Thymus (tissue), 11 donors: ENCODE measurements at regions not wholly inside any gene's neighbourhood (a gene's known extent, or its start where the extent isn't known, plus 50 kb on each side); places are given as distances from the start of the nearest gene placed in this dataset.
"Not testable (repeated sequence)": the region's sequence is repeated elsewhere in the genome, so short reads cannot be mapped to it uniquely, and the experiment has no call there.

Source experiments
- DNase-seq, 9 donors: peaks; one replicate each; pipeline ENCODE4 v3.0.0-alpha.2; 2013; ENCODE audit warnings: low spot score in 9 of 9, low read depth in 6 of 9, missing footprints in 1 of 9
- H3K27ac ChIP-seq, 2 donors: one replicate each; pipeline ENCODE4 v1.5.1; 2013; ENCODE audit warnings: control low read depth in 1 of 2, low read depth in 1 of 2, low read length in 1 of 2, mild to moderate bottlenecking in 1 of 2, moderate library complexity in 1 of 2
- H3K27me3 ChIP-seq, 2 donors: one replicate each; pipeline ENCODE4 v1.5.1; 2013; ENCODE audit warnings: low read length in 1 of 2; ENCODE audit not compliant: control insufficient read depth in 2 of 2, insufficient read depth in 1 of 2
- H3K36me3 ChIP-seq, 2 donors: one replicate each; pipeline ENCODE4 v1.5.1; 2013; ENCODE audit warnings: low read length in 1 of 2, mild to moderate bottlenecking in 1 of 2, moderate library complexity in 1 of 2; ENCODE audit not compliant: control insufficient read depth in 2 of 2, insufficient read depth in 2 of 2
- H3K4me1 ChIP-seq, 2 donors: one replicate each; pipeline ENCODE4 v1.5.1; 2013; ENCODE audit warnings: low read length in 2 of 2; ENCODE audit not compliant: control insufficient read depth in 2 of 2, insufficient read depth in 2 of 2
- H3K4me3 ChIP-seq, 2 donors: one replicate each; pipeline ENCODE4 v1.5.1; 2013; ENCODE audit warnings: low read length in 2 of 2, control low read depth in 1 of 2, mild to moderate bottlenecking in 1 of 2
- H3K9me3 ChIP-seq, 2 donors: one replicate each; pipeline ENCODE4 v1.5.1; 2013; ENCODE audit warnings: low read length in 1 of 2, mild to moderate bottlenecking in 1 of 2; ENCODE audit not compliant: control insufficient read depth in 2 of 2, insufficient read depth in 1 of 2
- WGBS: extraction: QIAGEN DNeasy Blood & Tissue Kit; methylation state at CpG from one replicate; pipeline ENCODE4 v1.1.7; 2013; 5-methylcytosine and 5-hydroxymethylcytosine counted together
- donor health status: healthy.

DNA sequence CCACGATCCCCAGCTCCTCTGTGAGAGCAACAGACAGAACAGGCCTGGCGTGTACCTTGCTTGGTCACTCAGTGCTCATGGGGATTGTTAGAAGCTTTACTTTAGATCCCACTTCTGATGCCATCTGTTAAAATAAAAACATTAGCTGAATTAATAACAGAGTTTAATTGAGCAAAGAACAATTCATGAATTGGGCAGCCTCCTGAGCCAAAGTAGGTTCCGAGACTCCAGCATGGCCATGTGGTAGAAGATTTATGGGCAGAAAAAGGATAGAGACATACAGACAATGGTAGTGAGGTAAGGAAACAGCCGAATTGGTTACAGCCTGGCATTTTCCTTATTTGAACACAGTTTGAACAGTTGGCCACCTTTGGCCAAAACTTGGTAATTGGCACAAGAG is 223.9 kb upstream of the TRPC4 start:
- H3K36me3 ChIP-seq: no peaks in the 10 kb centered on the region
- H3K4me1 ChIP-seq: no peaks in the 10 kb centered on the region
- H3K4me3 ChIP-seq: no peak overlapping the region
- H3K9me3 ChIP-seq: no peaks in the 10 kb centered on the region
- no peak for DNase-seq
- WGBS: 92% methylated on average over 4 of the region's 4 CpGs
- no peak overlapping the region for H3K27ac ChIP-seq
- H3K27me3 ChIP-seq: no peaks in the 10 kb centered on the region

DNA sequence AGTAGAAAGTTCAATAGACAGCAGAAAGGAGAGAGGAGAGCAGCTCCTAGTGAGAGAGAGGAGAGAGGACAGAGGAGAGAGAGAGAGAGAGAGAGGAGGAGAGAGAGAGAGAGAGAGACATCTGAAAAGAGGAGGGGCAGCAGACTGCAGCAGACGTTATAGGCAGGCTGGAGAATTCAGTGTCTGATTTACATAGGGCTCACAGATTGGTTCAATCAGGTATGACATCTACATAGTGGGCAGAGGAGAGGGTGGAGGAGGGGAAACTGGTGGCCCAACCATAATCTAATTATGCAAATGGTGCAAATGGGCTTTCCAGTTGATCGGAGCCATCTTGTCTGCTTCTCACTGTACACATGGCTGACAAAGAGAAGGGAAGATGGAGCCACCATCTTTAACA is 221.3 kb upstream of the TRPC4 start:
- Histone ChIP-seq H3K4me3 (no peak overlapping the region), H3K27ac (no peak overlapping the region), H3K9me3 (peaks cover 3 to 15% of the 10 kb centered on the region in 2 donors), H3K4me1 (no peaks in the 10 kb centered on the region), H3K36me3 (no peaks in the 10 kb centered on the region), H3K27me3 (no peaks in the 10 kb centered on the region)
- WGBS: 63% methylated on average over 2 of the region's 2 CpGs
- no peak for DNase-seq

- H3K4me3 ChIP-seq: no peak overlapping the region
- peaks cover 3 to 21% of the 10 kb centered on the region in 2 donors for H3K9me3 ChIP-seq
- no peaks in the 10 kb centered on the region for H3K27me3 ChIP-seq
- no peak overlapping the region for H3K27ac ChIP-seq
- no peaks in the 10 kb centered on the region for H3K4me1 ChIP-seq
- H3K36me3 ChIP-seq: no peaks in the 10 kb centered on the region
- no peak for DNase-seq
- 82% methylated on average over 4 of the region's 4 CpGs for whole genome bisulfite sequencing
Observed at GRCh38 chr13:38086721-38087120, 217.1 kb upstream of the TRPC4 start.

DNA sequence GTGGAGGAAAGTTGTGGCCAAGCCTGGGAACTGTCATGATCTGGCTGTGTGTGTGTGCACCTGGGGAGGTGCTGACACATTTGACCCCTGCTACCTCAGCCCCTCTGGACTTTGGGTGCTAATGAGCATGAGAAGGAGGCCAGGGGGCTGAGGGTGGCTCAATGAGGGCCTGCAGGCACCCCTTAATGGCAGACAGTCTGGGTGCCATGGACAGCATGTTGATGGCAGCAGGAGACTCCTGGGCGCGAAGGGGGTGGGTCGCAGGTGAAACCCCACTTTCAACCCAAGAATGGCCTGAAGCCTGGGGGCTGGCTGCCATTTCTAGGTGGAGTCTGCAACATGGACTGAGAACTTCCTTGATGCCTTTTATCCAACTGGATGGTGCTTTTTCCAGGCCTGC is 216.4 kb upstream of the TRPC4 start:
- H3K27me3 ChIP-seq: no peaks in the 10 kb centered on the region
- WGBS: 99% methylated on average over 3 of the region's 3 CpGs
- H3K9me3 ChIP-seq: peaks cover 3 to 21% of the 10 kb centered on the region in 2 donors
- no peak for DNase-seq
- H3K27ac ChIP-seq: no peak overlapping the region
- no peak overlapping the region for H3K4me3 ChIP-seq
- no peaks in the 10 kb centered on the region for H3K4me1 ChIP-seq
- H3K36me3 ChIP-seq: no peaks in the 10 kb centered on the region

GRCh38 chr13:38073931-38074330 is 204.4 kb upstream of the TRPC4 start:
- DNase-seq: no peak
- H3K4me1 ChIP-seq: no peaks in the 10 kb centered on the region
- no peak overlapping the region for H3K27ac ChIP-seq
- no peaks in the 10 kb centered on the region for H3K9me3 ChIP-seq
- no peak overlapping the region for H3K4me3 ChIP-seq
- 91% methylated on average over 1 of the region's 1 CpG for WGBS
- H3K27me3 ChIP-seq: no peaks in the 10 kb centered on the region
- no peaks in the 10 kb centered on the region for H3K36me3 ChIP-seq

DNA sequence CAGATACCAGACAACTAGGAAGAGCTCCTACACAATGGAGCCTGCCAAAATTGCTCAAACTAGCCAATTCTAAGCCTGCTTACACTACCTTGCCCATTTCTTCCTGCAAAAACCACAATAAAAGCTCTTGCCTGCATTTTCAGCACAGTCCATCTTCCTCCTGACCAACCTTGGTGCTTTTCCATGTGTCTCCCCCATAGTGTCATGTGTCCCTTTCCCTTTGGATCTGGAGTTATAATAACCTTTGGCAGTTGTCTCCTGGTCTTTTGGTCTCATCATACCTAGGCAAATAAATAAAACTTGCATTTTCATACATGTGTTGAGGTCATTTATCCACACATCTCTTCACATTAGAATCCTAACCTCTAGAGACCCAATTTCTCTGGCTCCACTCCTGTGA is 203.1 kb upstream of the TRPC4 start:
- DNase-seq: no peak
- Histone ChIP-seq H3K27ac (no peak overlapping the region), H3K36me3 (no peaks in the 10 kb centered on the region), H3K27me3 (no peaks in the 10 kb centered on the region), H3K4me3 (no peak overlapping the region), H3K9me3 (no peaks in the 10 kb centered on the region), H3K4me1 (no peaks in the 10 kb centered on the region)

GRCh38 chr13:38071340-38071739 is 201.8 kb upstream of the TRPC4 start:
- H3K36me3 ChIP-seq: not testable (repeated sequence)
- 94% methylated on average over 5 of the region's 5 CpGs for WGBS

GRCh38 chr13:38053896-38054295 is 184.3 kb upstream of the TRPC4 start:
- Histone ChIP-seq H3K36me3 (no peaks in the 10 kb centered on the region), H3K27ac (no peak overlapping the region), H3K9me3 (no peaks in the 10 kb centered on the region), H3K4me3 (no peak overlapping the region), H3K4me1 (no peaks in the 10 kb centered on the region), H3K27me3 (no peaks in the 10 kb centered on the region)
- no peak for DNase-seq
- WGBS: 91% methylated on average over 3 of the region's 3 CpGs

More at GRCh38 chr13:38071340-38071739, 201.8 kb upstream of the TRPC4 start:
- not testable (repeated sequence) for H3K4me3 ChIP-seq, H3K4me1 ChIP-seq, DNase-seq, H3K9me3 ChIP-seq, H3K27me3 ChIP-seq, H3K27ac ChIP-seq

GRCh38 chr13:38046049-38046376 is 176.4 kb upstream of the TRPC4 start:
- Histone ChIP-seq H3K27ac (no peak overlapping the region), H3K4me3 (no peak overlapping the region), H3K27me3 (no peaks in the 10 kb centered on the region), H3K36me3 (no peaks in the 10 kb centered on the region), H3K9me3 (no peaks in the 10 kb centered on the region), H3K4me1 (no peaks in the 10 kb centered on the region)
- no peak for DNase-seq
- 69% methylated on average over 1 of the region's 1 CpG for WGBS
